Lung (tissue), 11 donors: ENCODE measurements at regions not wholly inside any gene's neighbourhood (a gene's known extent, or its start where the extent isn't known, plus 50 kb on each side); places are given as distances from the start of the nearest gene placed in this dataset.
"Not testable (repeated sequence)": the region's sequence is repeated elsewhere in the genome, so short reads cannot be mapped to it uniquely, and the experiment has no call there.

Experiments
- ATAC-seq: fragments of 200-7000 bp; cut with Tn5 transposase; one replicate; pipeline ENCODE4 v1.9.1; 2020; ENCODE audit warnings: moderate number of reproducible peaks; ENCODE audit not compliant: insufficient read depth, low FRiP score
- DNase-seq, 3 donors: peaks; one replicate each; pipeline ENCODE4 v3.0.0-alpha.2; 2013 to 2017
- H3K27ac ChIP-seq, 2 donors: one replicate each; pipeline ENCODE4 v1.5.1; 2013; ENCODE audit warnings: mild to moderate bottlenecking in 2 of 2, moderate library complexity in 2 of 2, control low read depth in 1 of 2, inconsistent platforms in 1 of 2, low read depth in 1 of 2, low read length in 1 of 2
- H3K27me3 ChIP-seq, 3 donors: one replicate each; pipeline ENCODE4 v1.5.1; 2013; ENCODE audit warnings: low read length in 2 of 3; ENCODE audit not compliant: control insufficient read depth in 3 of 3, insufficient read depth in 3 of 3
- H3K36me3 ChIP-seq, 4 donors: one replicate each; pipeline ENCODE4 v1.5.1; 2013; ENCODE audit warnings: low read length in 4 of 4, mild to moderate bottlenecking in 1 of 4, moderate library complexity in 1 of 4; ENCODE audit not compliant: control insufficient read depth in 4 of 4, insufficient read depth in 4 of 4
- H3K4me1 ChIP-seq, 5 donors: one replicate each; pipeline ENCODE4 v1.5.1; 2013; ENCODE audit warnings: low read length in 5 of 5, mild to moderate bottlenecking in 2 of 5, moderate library complexity in 1 of 5; ENCODE audit not compliant: control insufficient read depth in 5 of 5, insufficient read depth in 5 of 5
- H3K4me3 ChIP-seq: one replicate; pipeline ENCODE4 v1.5.1; 2013; ENCODE audit warnings: mild to moderate bottlenecking, control low read depth, moderate library complexity
- H3K9ac ChIP-seq, 2 donors: one replicate each; pipeline ENCODE4 v1.5.1; 2013; ENCODE audit warnings: low read length in 2 of 2, control low read depth in 1 of 2; ENCODE audit not compliant: insufficient read depth in 1 of 2
- H3K9me3 ChIP-seq, 4 donors: one replicate each; pipeline ENCODE4 v1.5.1; 2013; ENCODE audit warnings: low read length in 3 of 4, mild to moderate bottlenecking in 1 of 4, moderate library complexity in 1 of 4; ENCODE audit not compliant: control insufficient read depth in 4 of 4, insufficient read depth in 3 of 4
- CTCF ChIP-seq: IDR thresholded peaks from 2 replicates; pipeline ENCODE4 v1.5.1; 2012; ENCODE audit warnings: mild to moderate bottlenecking; ENCODE audit errors: control extremely low read depth, extremely low read depth
- WGBS, 2 donors: extraction: QIAGEN DNeasy Blood & Tissue Kit; methylation state at CpG; one replicate each; pipeline ENCODE4 v1.1.7; 2013; 5-methylcytosine and 5-hydroxymethylcytosine counted together
- donor health status: control.
- donor health status: control.
- donor health status: Bipolar disorder and iron deficiency.
- donor health status: healthy.
- donor health status: DM: yes; HTN: yes; CAD: no.

- no peak for DNase-seq
- WGBS, 2 donors, result 83 to 90% methylated on average over 8 of the region's 8 CpGs
- Histone ChIP-seq H3K9me3 (peaks cover 0 to 2% (median 0%) of the 10 kb centered on the region in 4 donors), H3K27me3 (peaks cover 0 to 3% (median 0%) of the 10 kb centered on the region in 3 donors), H3K4me3 (no peak overlapping the region), H3K4me1 (no peaks in the 10 kb centered on the region), H3K36me3 (no peaks in the 10 kb centered on the region), H3K27ac (no peak overlapping the region), H3K9ac (no peak overlapping the region)
- no peak for ATAC-seq
- no peak for TF ChIP-seq CTCF
Measured at GRCh38 chr6:5838656-5839396, 167.9 kb downstream of the NRN1 start.

- TF ChIP-seq CTCF, result no peak
- peaks cover 0 to 2% (median 0%) of the 10 kb centered on the region in 4 donors for H3K9me3 ChIP-seq
- ATAC-seq, result no peak
- no peaks in the 10 kb centered on the region for H3K36me3 ChIP-seq
- no peak overlapping the region for H3K27ac ChIP-seq
- no peak for DNase-seq
- H3K9ac ChIP-seq, result no peak overlapping the region
- WGBS, 2 donors, result 94 to 95% methylated on average over 9 of the region's 9 CpGs
- H3K4me1 ChIP-seq, result peaks cover 0 to 4% (median 0%) of the 10 kb centered on the region in 5 donors
- H3K4me3 ChIP-seq, result no peak overlapping the region
- H3K27me3 ChIP-seq, result no peaks in the 10 kb centered on the region
Measured at GRCh38 chr6:5837323-5837722, 169.4 kb downstream of the NRN1 start.

- not testable (repeated sequence) for H3K9ac ChIP-seq, H3K36me3 ChIP-seq, H3K4me1 ChIP-seq, H3K4me3 ChIP-seq, ATAC-seq, H3K27me3 ChIP-seq, H3K9me3 ChIP-seq, DNase-seq, H3K27ac ChIP-seq
- 56 to 97% methylated on average over 1 to 2 of the region's 5 CpGs for WGBS, 2 donors
Measured at GRCh38 chr6:5836597-5836996, 170.1 kb downstream of the NRN1 start.

- Histone ChIP-seq H3K4me3 (no peak overlapping the region), H3K4me1 (peaks cover 0 to 12% (median 0%) of the 10 kb centered on the region in 5 donors), H3K27me3 (no peaks in the 10 kb centered on the region), H3K9me3 (no peaks in the 10 kb centered on the region), H3K9ac (no peak overlapping the region), H3K27ac (no peak overlapping the region), H3K36me3 (no peaks in the 10 kb centered on the region)
- TF ChIP-seq CTCF, result no peak
- ATAC-seq (no peak), DNase-seq (no peak)
- WGBS, 2 donors, result 86 to 88% methylated on average over 3 of the region's 3 CpGs
Measured at GRCh38 chr6:5833120-5833519, 173.6 kb downstream of the NRN1 start.
